Stimulated activated effector memory CD8-positive, alpha-beta T cell treated with anti-CD3 and anti-CD28 coated beads, Interleukin-12 subunit alpha, Interleukin-12 subunit beta, amount 100 ng/mL, for 72 hours (primary cell): ENCODE measurements at regions not wholly inside any gene's neighbourhood (a gene's known extent, or its start where the extent isn't known, plus 50 kb on each side); places are given as distances from the start of the nearest gene placed in this dataset.

Experiments
- ATAC-seq: fragments of 150-1000 bp; cut with Tn5 transposase; 2 replicates; pipeline ENCODE4 v1.10.0; 2021
- DNase-seq, 2 donors: peaks; one replicate each; pipeline ENCODE4 v3.0.0; 2021 to 2022; ENCODE audit warnings: low spot score in 2 of 2
- H3K27ac Mint-ChIP-seq: one replicate; pipeline ENCODE4 v1.8.0; 2022; ENCODE audit warnings: mild to moderate bottlenecking, mixed read lengths
- H3K36me3 Mint-ChIP-seq: one replicate; pipeline ENCODE4 v1.8.0; 2022; ENCODE audit warnings: mild to moderate bottlenecking, mixed read lengths
- H3K4me1 Mint-ChIP-seq: one replicate; pipeline ENCODE4 v1.8.0; 2022; ENCODE audit warnings: mixed read lengths
- H3K4me3 Mint-ChIP-seq: one replicate; pipeline ENCODE4 v1.8.0; 2022; ENCODE audit warnings: mild to moderate bottlenecking, mixed read lengths
- H3K9me3 Mint-ChIP-seq: one replicate; pipeline ENCODE4 v1.8.0; 2022; ENCODE audit warnings: mixed read lengths

GRCh38 chr3:151935446-151935845 lies 62.0 kb downstream of the SUCNR1 start:
- no peak overlapping the region for H3K27ac Mint-ChIP-seq
- H3K9me3 Mint-ChIP-seq = no peaks in the 10 kb centered on the region
- no peak overlapping the region for H3K4me3 Mint-ChIP-seq
- DNase-seq (no peak), ATAC-seq (no peak)
- no peaks in the 10 kb centered on the region for H3K4me1 Mint-ChIP-seq
- H3K36me3 Mint-ChIP-seq = no peaks in the 10 kb centered on the region

- ATAC-seq (no peak), DNase-seq (no peak)
- Mint-ChIP-seq H3K9me3 (no peaks in the 10 kb centered on the region), H3K4me3 (no peak overlapping the region), H3K4me1 (no peaks in the 10 kb centered on the region), H3K27ac (no peak overlapping the region), H3K36me3 (no peaks in the 10 kb centered on the region)
These were observed 67.0 kb downstream of the SUCNR1 start for GRCh38 chr3:151940481-151940880.

GRCh38 chr3:151943539-151943938 lies 70.1 kb downstream of the SUCNR1 start:
- Mint-ChIP-seq H3K4me1 (no peaks in the 10 kb centered on the region), H3K27ac (no peak overlapping the region), H3K4me3 (no peak overlapping the region), H3K36me3 (no peaks in the 10 kb centered on the region), H3K9me3 (no peaks in the 10 kb centered on the region)
- no peak for DNase-seq
- no peak for ATAC-seq

GRCh38 chr3:151944356-151944755 lies 70.9 kb downstream of the SUCNR1 start:
- no peaks in the 10 kb centered on the region for H3K4me1 Mint-ChIP-seq
- H3K4me3 Mint-ChIP-seq = no peak overlapping the region
- H3K9me3 Mint-ChIP-seq = no peaks in the 10 kb centered on the region
- no peak for ATAC-seq
- no peak overlapping the region for H3K27ac Mint-ChIP-seq
- H3K36me3 Mint-ChIP-seq = no peaks in the 10 kb centered on the region
- DNase-seq = no peak

GRCh38 chr3:151946606-151947005 lies 73.2 kb downstream of the SUCNR1 start:
- Mint-ChIP-seq H3K27ac (no peak overlapping the region), H3K4me1 (no peaks in the 10 kb centered on the region), H3K36me3 (no peaks in the 10 kb centered on the region), H3K4me3 (no peak overlapping the region), H3K9me3 (no peaks in the 10 kb centered on the region)
- DNase-seq = no peak
- no peak for ATAC-seq

- no peaks in the 10 kb centered on the region for H3K9me3 Mint-ChIP-seq
- H3K36me3 Mint-ChIP-seq = no peaks in the 10 kb centered on the region
- ATAC-seq (no peak), DNase-seq (no peak)
- no peak overlapping the region for H3K4me3 Mint-ChIP-seq
- H3K4me1 Mint-ChIP-seq = no peaks in the 10 kb centered on the region
- no peak overlapping the region for H3K27ac Mint-ChIP-seq
These were observed 76.3 kb downstream of the SUCNR1 start for GRCh38 chr3:151949706-151950105.

- no peak for DNase-seq
- Mint-ChIP-seq H3K4me3 (no peak overlapping the region), H3K9me3 (no peaks in the 10 kb centered on the region), H3K27ac (no peak overlapping the region), H3K4me1 (no peaks in the 10 kb centered on the region), H3K36me3 (no peaks in the 10 kb centered on the region)
- ATAC-seq = no peak
These were observed 81.9 kb downstream of the SUCNR1 start for GRCh38 chr3:151955356-151955755.

GRCh38 chr3:151960961-151961580 lies 87.6 kb downstream of the SUCNR1 start:
- H3K4me1 Mint-ChIP-seq = no peaks in the 10 kb centered on the region
- no peak overlapping the region for H3K27ac Mint-ChIP-seq
- H3K4me3 Mint-ChIP-seq = no peak overlapping the region
- DNase-seq (no peak), ATAC-seq (no peak)
- H3K9me3 Mint-ChIP-seq = no peaks in the 10 kb centered on the region
- H3K36me3 Mint-ChIP-seq = no peaks in the 10 kb centered on the region

- no peaks in the 10 kb centered on the region for H3K4me1 Mint-ChIP-seq
- ATAC-seq = no peak
- no peak for DNase-seq
- H3K36me3 Mint-ChIP-seq = no peaks in the 10 kb centered on the region
- H3K4me3 Mint-ChIP-seq = no peak overlapping the region
- no peak overlapping the region for H3K27ac Mint-ChIP-seq
- H3K9me3 Mint-ChIP-seq = no peaks in the 10 kb centered on the region
These were observed 88.9 kb downstream of the SUCNR1 start for GRCh38 chr3:151962352-151962751.

GRCh38 chr3:151962912-151963311 lies 89.5 kb downstream of the SUCNR1 start:
- H3K9me3 Mint-ChIP-seq = no peaks in the 10 kb centered on the region
- H3K4me1 Mint-ChIP-seq = no peaks in the 10 kb centered on the region
- H3K4me3 Mint-ChIP-seq = no peak overlapping the region
- H3K36me3 Mint-ChIP-seq = no peaks in the 10 kb centered on the region
- ATAC-seq = no peak
- DNase-seq = no peak
- H3K27ac Mint-ChIP-seq = no peak overlapping the region

GRCh38 chr3:151964743-151965142 lies 91.3 kb downstream of the SUCNR1 start:
- ATAC-seq (no peak), DNase-seq (no peak)
- Mint-ChIP-seq H3K4me1 (no peaks in the 10 kb centered on the region), H3K9me3 (no peaks in the 10 kb centered on the region), H3K4me3 (no peak overlapping the region), H3K36me3 (no peaks in the 10 kb centered on the region), H3K27ac (no peak overlapping the region)

GRCh38 chr3:151969026-151969642 lies 95.7 kb downstream of the SUCNR1 start:
- H3K27ac Mint-ChIP-seq = no peak overlapping the region
- no peaks in the 10 kb centered on the region for H3K36me3 Mint-ChIP-seq
- H3K9me3 Mint-ChIP-seq = no peaks in the 10 kb centered on the region
- DNase-seq (no peak), ATAC-seq (no peak)
- no peaks in the 10 kb centered on the region for H3K4me1 Mint-ChIP-seq
- H3K4me3 Mint-ChIP-seq = no peak overlapping the region

GRCh38 chr3:151971814-151972579 lies 98.6 kb downstream of the SUCNR1 start:
- Mint-ChIP-seq H3K9me3 (no peaks in the 10 kb centered on the region), H3K36me3 (no peaks in the 10 kb centered on the region), H3K4me1 (no peaks in the 10 kb centered on the region), H3K4me3 (no peak overlapping the region), H3K27ac (no peak overlapping the region)
- DNase-seq (no peak), ATAC-seq (no peak)

- Mint-ChIP-seq H3K9me3 (no peaks in the 10 kb centered on the region), H3K4me3 (no peak overlapping the region), H3K27ac (no peak overlapping the region), H3K36me3 (no peaks in the 10 kb centered on the region), H3K4me1 (no peaks in the 10 kb centered on the region)
- ATAC-seq = no peak
- DNase-seq = no peak
These were observed 100.6 kb downstream of the SUCNR1 start for GRCh38 chr3:151974067-151974466.

- no peaks in the 10 kb centered on the region for H3K9me3 Mint-ChIP-seq
- ATAC-seq = no peak
These were observed 103.0 kb downstream of the SUCNR1 start for GRCh38 chr3:151976211-151977050.

More at GRCh38 chr3:151976211-151977050, 103.0 kb downstream of the SUCNR1 start:
- Mint-ChIP-seq H3K4me3 (no peak overlapping the region), H3K27ac (no peak overlapping the region), H3K36me3 (no peaks in the 10 kb centered on the region), H3K4me1 (no peaks in the 10 kb centered on the region)
- DNase-seq = no peak
